ENCODE measurements at regions not wholly inside any gene's neighbourhood (a gene's known extent, or its start where the extent isn't known, plus 50 kb on each side); places are given as distances from the start of the nearest gene placed in this dataset.

- CTCF ChIA-PET, result interaction anchor here (0.6 kb wide), 1 partner anchor 1429 kb away, joined by 3 read pairs; no protein-coding TSS in a partner anchor
- no peak for FAIRE-seq
- Histone ChIP-seq H3K9me3 (no peaks in the 10 kb centered on the region), H3K27ac (no peak overlapping the region), H3K4me2 (no peak overlapping the region), H3K4me3 (no peak overlapping the region), H3K4me1 (no peaks in the 10 kb centered on the region)
- ATAC-seq, result no peak
- no peak for DNase-seq (ENCODE audit: low read depth in 1 of 2, low spot score in 1 of 2)
- 0% methylated on average over 1 of the region's 1 CpG for WGBS (ENCODE audit: missing lambda C conversion rate)
- TF ChIP-seq MAZ (IDR thresholded peaks at IDR 0.05; ENCODE audit: borderline replicate concordance, low read depth, low read length) (no peak), ESRRA (IDR thresholded peaks at IDR 0.05; ENCODE audit: borderline replicate concordance, low read length) (no peak), FOSB (CRISPR knock-in tag; IDR thresholded peaks at IDR 0.05) (no peak), MAFK (IDR thresholded peaks at IDR 0.05; ENCODE audit: partially characterized antibody) (no peak), HOXB5 (CRISPR knock-in tag; IDR thresholded peaks at IDR 0.05) (no peak), CBX2 (IDR thresholded peaks at IDR 0.05; ENCODE audit: borderline replicate concordance, low read depth) (no peak), POLR2AphosphoS2 (conservative IDR thresholded peaks at IDR 0.05; ENCODE audit: low read length) (no peak), NPAS2 (CRISPR knock-in tag; IDR thresholded peaks at IDR 0.05; ENCODE audit: borderline replicate concordance) (no peak), RARB (CRISPR knock-in tag; IDR thresholded peaks at IDR 0.05) (no peak), KDM1A (IDR thresholded peaks at IDR 0.05; ENCODE audit: low read depth) (no peak), HOXA7 (CRISPR knock-in tag; IDR thresholded peaks at IDR 0.05) (no peak)
- TF ChIP-seq, protein P1, sequence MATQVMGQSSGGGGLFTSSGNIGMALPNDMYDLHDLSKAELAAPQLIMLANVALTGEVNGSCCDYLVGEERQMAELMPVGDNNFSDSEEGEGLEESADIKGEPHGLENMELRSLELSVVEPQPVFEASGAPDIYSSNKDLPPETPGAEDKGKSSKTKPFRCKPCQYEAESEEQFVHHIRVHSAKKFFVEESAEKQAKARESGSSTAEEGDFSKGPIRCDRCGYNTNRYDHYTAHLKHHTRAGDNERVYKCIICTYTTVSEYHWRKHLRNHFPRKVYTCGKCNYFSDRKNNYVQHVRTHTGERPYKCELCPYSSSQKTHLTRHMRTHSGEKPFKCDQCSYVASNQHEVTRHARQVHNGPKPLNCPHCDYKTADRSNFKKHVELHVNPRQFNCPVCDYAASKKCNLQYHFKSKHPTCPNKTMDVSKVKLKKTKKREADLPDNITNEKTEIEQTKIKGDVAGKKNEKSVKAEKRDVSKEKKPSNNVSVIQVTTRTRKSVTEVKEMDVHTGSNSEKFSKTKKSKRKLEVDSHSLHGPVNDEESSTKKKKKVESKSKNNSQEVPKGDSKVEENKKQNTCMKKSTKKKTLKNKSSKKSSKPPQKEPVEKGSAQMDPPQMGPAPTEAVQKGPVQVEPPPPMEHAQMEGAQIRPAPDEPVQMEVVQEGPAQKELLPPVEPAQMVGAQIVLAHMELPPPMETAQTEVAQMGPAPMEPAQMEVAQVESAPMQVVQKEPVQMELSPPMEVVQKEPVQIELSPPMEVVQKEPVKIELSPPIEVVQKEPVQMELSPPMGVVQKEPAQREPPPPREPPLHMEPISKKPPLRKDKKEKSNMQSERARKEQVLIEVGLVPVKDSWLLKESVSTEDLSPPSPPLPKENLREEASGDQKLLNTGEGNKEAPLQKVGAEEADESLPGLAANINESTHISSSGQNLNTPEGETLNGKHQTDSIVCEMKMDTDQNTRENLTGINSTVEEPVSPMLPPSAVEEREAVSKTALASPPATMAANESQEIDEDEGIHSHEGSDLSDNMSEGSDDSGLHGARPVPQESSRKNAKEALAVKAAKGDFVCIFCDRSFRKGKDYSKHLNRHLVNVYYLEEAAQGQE (IDR thresholded peaks at IDR 0.05), result no peak
- TF ChIP-seq, protein P2, sequence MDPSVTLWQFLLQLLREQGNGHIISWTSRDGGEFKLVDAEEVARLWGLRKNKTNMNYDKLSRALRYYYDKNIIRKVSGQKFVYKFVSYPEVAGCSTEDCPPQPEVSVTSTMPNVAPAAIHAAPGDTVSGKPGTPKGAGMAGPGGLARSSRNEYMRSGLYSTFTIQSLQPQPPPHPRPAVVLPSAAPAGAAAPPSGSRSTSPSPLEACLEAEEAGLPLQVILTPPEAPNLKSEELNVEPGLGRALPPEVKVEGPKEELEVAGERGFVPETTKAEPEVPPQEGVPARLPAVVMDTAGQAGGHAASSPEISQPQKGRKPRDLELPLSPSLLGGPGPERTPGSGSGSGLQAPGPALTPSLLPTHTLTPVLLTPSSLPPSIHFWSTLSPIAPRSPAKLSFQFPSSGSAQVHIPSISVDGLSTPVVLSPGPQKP (IDR thresholded peaks at IDR 0.05; ENCODE audit: low read depth, low read length), result no peak
- TF ChIP-seq, protein P3, sequence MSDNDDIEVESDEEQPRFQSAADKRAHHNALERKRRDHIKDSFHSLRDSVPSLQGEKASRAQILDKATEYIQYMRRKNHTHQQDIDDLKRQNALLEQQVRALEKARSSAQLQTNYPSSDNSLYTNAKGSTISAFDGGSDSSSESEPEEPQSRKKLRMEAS (IDR thresholded peaks at IDR 0.05), result no peak
- POLR2A ChIA-PET, result no interaction called here
Observed at GRCh38 chr21:24829397-24829796, 777.9 kb downstream of the MRPL39 start.

DNA sequence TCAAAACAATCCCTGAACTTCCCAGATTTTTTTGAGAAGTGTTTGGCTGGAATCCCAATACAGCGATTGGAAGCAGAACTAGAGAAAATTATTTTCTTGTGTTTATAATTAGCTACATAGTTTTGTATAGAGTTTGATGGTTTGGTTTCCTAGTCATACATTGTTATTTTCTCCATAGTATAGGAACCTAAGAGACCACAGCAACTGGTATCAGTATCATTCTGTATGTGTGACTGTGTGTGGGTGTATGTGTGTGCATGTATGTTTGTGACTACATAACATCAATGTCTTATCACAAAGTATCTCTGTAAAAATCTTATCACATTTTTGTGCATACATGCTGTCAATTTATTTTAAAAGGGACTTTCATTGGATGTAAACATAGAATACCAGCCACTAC, 780.5 kb downstream of the MRPL39 start:
- TF ChIP-seq CTCF (IDR thresholded peaks at IDR 0.05) (no peak), RAD21 (conservative IDR thresholded peaks at IDR 0.05 in 1 of 2, IDR thresholded peaks at IDR 0.05 in 1 of 2) (no peak), CHD4 (IDR thresholded peaks at IDR 0.05; ENCODE audit: borderline replicate concordance) (no peak), CBX2 (IDR thresholded peaks at IDR 0.05; ENCODE audit: borderline replicate concordance, low read depth) (no peak), RNF2 (IDR thresholded peaks at IDR 0.05; ENCODE audit: borderline replicate concordance, low read depth) (no peak), CHD2 (IDR thresholded peaks at IDR 0.05; ENCODE audit: low read length, partially characterized antibody) (no peak), BHLHE40 (IDR thresholded peaks at IDR 0.05; ENCODE audit: low read depth, low read length) (no peak), ZSCAN20 (CRISPR knock-in tag; IDR thresholded peaks at IDR 0.05) (no peak)
- TF ChIP-seq, protein P1 (IDR thresholded peaks at IDR 0.05), result no peak
- POLR2A ChIA-PET, result no interaction called here
- FAIRE-seq (no peak), ATAC-seq (no peak), DNase-seq (ENCODE audit: low read depth in 1 of 2, low spot score in 1 of 2) (no peak)
- H3K4me3 ChIP-seq, result no peak overlapping the region
- WGBS (ENCODE audit: missing lambda C conversion rate), result 50% methylated on average over 1 of the region's 1 CpG
- H3K4me1 ChIP-seq, result no peaks in the 10 kb centered on the region
- H3K27ac ChIP-seq, result no peak overlapping the region
- no peaks in the 10 kb centered on the region for H3K9me3 ChIP-seq
- H3K4me2 ChIP-seq, result no peak overlapping the region
- CTCF ChIA-PET, result no interaction called here

Data from A549 (cell line).